ENCODE measurements at regions not wholly inside any gene's neighbourhood (a gene's known extent, or its start where the extent isn't known, plus 50 kb on each side); places are given as distances from the start of the nearest gene placed in this dataset.

DNA sequence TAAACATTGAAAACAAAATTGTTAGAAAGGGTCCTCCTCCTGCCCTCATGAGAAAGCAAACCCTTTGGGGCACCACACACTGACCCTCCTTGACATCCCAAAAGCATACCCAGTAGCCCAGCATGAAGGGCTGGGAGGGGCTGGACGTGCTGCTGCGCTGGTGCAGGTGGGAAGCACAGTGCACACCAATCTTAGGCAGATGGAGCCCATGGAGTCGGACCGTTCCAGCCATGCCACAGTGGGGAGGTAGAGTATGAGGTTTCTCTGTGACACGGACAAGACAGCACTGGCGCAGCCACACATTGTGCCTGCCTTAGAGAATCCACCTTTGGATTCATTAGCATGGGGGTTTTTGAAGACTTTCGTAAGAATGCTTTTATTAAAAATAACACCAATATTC lies 544.2 kb upstream of the FRG1 start:
- TF ChIP-seq, protein P1, sequence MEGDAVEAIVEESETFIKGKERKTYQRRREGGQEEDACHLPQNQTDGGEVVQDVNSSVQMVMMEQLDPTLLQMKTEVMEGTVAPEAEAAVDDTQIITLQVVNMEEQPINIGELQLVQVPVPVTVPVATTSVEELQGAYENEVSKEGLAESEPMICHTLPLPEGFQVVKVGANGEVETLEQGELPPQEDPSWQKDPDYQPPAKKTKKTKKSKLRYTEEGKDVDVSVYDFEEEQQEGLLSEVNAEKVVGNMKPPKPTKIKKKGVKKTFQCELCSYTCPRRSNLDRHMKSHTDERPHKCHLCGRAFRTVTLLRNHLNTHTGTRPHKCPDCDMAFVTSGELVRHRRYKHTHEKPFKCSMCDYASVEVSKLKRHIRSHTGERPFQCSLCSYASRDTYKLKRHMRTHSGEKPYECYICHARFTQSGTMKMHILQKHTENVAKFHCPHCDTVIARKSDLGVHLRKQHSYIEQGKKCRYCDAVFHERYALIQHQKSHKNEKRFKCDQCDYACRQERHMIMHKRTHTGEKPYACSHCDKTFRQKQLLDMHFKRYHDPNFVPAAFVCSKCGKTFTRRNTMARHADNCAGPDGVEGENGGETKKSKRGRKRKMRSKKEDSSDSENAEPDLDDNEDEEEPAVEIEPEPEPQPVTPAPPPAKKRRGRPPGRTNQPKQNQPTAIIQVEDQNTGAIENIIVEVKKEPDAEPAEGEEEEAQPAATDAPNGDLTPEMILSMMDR (IDR thresholded peaks at IDR 0.05; ENCODE audit: low read depth, low read length, poor library complexity, severe bottlenecking), result no peak
- no peak for TF ChIP-seq EZH2phosphoT487 (IDR thresholded peaks at IDR 0.05; ENCODE audit: borderline replicate concordance, low read length)

Data from DOHH2 (cell line).